Activated T-helper 1 cell treated with Interleukin-2 at 50 U/mL for 16 hours (primary cell): ENCODE measurements at regions not wholly inside any gene's neighbourhood (a gene's known extent, or its start where the extent isn't known, plus 50 kb on each side); places are given as distances from the start of the nearest gene placed in this dataset.

ENCODE experiments used
- DNase-seq: peaks from one replicate; pipeline ENCODE4 v3.0.0-alpha.2; 2020; ENCODE audit warnings: low read depth

DNA sequence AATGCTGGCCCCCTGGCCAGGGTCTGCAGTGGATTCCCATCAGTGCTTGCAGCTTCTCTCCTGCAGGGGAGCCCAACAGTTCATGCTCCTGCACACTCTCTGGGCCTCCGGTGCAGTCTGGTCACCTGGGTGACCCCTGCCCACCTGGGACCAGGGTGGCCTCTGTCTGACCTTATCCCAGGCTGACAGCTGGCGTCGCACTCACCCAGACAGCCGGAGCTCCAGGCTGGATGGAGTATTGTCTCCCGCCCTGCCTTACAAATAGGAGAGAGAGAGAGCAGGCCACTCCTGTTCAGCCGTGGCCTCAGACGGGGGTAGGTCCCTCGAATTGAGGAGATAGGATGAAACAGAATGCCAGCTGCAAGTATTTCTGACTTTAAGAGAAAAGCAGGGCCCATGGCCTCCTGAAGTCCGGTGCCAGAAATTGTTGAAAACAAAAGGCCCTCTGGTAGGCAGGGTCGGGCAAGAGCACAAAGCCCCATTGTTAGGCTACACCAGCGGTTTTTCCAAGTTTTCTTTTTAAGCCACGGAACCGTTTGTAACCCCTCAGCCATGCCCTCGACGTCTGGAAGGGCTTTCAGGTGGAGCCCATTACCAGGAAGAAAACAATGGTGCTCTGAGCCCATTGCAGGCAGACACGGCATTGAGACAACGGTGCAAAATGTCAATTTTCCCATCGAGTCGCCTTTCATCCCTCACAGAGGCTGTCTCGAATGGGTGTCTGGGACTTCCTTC is 258.4 kb downstream of the BCL11A start:
- no peak for DNase-seq

- no peak for DNase-seq
These were observed 261.2 kb downstream of the BCL11A start for GRCh38 chr2:60292242-60292641.

- DNase-seq, result no peak
These were observed 262.9 kb downstream of the BCL11A start for GRCh38 chr2:60290509-60290908.

GRCh38 chr2:60285626-60286316 is 267.7 kb downstream of the BCL11A start:
- no peak for DNase-seq

DNA sequence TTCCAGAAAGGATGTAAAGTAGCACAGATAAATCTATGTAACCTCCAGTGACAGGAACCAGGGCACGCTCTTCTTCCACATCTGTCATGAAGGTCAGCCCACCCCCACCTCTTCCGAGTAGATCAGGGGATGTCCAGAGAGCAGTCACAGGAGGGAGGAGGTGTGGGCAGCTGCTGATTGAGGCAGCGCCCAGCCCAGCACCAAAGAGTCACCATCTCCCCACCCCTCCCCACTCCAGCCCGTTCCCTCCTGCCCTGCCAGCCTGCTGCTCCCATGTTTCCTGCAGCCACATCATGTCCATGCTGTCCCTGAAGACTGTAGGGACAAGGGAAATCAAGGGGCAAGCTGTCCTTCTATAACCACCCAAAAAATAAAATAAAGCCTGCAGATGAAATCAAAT is 269.8 kb downstream of the BCL11A start:
- no peak for DNase-seq

DNA sequence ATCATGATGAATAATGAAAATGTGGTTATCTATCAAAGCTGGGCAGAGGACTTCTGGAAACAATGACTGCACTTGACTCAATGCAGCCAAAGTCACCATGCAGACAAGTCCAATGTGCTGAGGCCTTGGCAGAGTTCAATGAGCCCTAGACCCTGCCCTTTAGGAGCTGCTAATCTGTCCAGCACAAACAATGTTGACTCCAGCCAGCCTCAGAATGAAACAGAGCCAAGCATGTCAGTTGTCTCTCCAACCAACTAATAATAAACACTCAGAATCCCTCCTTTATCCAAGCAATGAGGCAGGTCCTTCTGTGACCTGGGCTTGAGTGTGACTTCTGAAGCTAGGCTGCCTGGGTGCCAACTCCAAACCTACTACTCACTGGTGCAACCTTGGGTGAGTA is 270.6 kb downstream of the BCL11A start:
- no peak for DNase-seq

- DNase-seq, result no peak
These were observed 271.7 kb downstream of the BCL11A start for GRCh38 chr2:60281730-60282129.

GRCh38 chr2:60280238-60280637 is 273.2 kb downstream of the BCL11A start:
- DNase-seq, result no peak

DNA sequence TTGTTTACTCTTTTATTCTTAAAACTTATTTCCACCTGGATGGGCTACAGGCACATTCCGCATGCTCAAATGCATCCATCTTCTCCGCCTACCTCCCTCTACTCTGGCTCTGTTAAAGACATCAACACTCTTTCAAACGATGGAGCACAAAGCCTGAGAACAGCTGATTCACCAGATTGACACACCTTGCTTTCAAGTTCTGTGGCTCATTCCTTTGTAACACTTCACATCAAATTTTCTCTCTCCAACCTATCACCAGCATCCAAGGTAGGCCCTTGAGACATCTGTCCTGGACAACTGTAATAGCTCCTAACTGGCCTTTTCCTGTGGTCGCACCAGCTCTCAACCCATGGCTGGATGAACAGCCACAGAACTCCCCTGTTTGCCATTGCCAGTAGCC is 274.5 kb downstream of the BCL11A start:
- DNase-seq, result no peak

GRCh38 chr2:60275958-60276357 is 277.5 kb downstream of the BCL11A start:
- DNase-seq, result no peak

DNA sequence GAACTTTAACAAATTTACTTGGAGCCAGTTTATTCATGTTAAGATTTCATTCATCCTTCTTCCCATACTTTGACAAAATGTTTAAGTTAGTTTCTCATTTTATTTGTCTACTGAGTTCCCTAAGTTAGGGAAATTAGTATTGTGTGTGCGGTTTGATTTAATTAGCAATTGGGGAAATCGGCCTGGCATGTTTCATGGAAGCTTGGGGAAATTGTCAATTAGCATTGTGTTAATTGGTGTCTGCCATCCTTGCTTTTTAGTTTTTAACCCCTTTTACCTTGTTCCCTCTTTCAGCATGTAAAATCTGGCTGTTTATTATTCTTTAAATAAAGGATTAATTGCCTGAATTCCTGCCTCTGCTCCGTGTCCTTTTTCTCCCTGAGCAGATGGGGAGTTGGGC is 279.6 kb downstream of the BCL11A start:
- no peak for DNase-seq

DNA sequence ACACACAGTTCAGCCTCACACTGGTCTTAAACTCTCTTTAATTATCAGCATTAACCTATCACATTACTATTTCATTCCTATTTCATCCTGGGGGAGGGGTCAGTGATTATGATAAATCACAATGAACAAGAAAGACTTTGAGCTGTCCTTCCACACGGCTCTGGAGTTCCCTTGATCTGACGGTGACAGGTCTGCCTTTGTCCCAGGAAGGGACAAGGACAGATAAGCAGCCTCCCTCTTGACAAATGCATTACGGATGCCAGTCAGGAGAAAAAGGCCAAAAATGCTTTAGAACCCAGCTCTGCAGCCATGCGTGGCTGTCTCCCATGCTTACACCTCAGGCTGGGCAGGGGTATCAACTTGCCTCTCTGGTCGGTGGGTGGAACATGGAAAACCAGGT is 281.7 kb downstream of the BCL11A start:
- DNase-seq, result no peak

GRCh38 chr2:60271131-60271530 is 282.3 kb downstream of the BCL11A start:
- DNase-seq, result no peak

DNA sequence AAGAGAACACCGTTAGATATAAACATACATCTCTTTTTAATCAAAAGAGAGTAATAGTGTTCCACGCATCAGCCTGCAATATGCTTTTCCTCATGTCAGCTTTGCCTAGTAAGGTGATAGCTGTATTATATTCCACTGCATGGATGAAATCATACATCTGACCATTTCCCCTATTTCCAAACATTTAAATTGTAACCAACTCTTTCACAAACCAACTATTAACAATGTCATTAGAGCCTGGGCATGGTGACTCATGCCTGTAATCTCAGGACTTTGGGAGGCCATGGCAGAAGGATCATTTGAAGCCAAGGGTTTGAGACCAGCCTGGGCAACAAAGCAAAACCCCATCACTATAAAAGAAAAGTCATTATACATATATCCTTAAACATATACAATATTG is 284.8 kb downstream of the BCL11A start:
- DNase-seq, result no peak

GRCh38 chr2:60268032-60268431 is 285.4 kb downstream of the BCL11A start:
- no peak for DNase-seq

DNA sequence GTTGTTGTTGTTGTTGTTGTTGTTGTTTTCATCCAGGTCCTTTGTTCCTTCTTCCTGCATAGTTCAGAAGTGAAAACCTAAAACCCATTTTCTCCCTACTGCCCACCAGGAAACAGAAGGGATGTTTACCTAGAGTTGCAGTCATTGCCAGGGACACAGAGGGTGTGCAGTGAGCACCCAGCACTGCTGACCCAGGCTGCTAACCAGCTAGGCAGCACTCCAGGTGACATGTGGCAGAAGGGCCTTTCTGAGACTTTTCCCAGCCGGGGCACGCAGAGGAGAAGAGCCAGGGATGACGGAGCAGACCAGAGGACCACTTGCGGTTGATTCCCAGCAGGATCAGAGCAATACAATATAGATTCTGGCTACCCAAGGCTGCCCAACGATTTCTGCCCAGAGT is 286.3 kb downstream of the BCL11A start:
- DNase-seq, result no peak

GRCh38 chr2:60262178-60262577 is 291.3 kb downstream of the BCL11A start:
- no peak for DNase-seq

GRCh38 chr2:60260639-60261296 is 292.7 kb downstream of the BCL11A start:
- no peak for DNase-seq

GRCh38 chr2:60259781-60260180 is 293.7 kb downstream of the BCL11A start:
- DNase-seq, result no peak

GRCh38 chr2:60252581-60253150 is 300.8 kb downstream of the BCL11A start:
- no peak for DNase-seq

DNA sequence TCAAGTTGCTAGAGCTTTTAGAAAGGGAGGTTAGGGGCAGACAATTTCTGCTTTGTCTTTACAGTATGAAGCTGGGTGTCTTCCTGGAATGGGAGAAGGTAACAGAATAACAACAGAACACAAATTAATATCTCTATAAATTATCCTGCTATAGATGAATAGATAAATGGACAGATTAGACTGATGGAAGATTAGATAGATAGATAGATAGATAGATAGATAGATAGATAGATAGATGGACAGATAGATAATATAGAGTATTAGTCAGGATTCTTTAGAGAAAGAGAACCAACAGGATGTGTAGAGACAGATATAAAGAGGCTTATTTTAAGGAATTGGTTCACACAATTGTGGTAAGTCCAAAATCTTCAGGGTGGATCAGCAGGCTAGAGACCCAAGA is 302.2 kb downstream of the BCL11A start:
- DNase-seq, result no peak

GRCh38 chr2:60249879-60250278 is 303.6 kb downstream of the BCL11A start:
- no peak for DNase-seq

DNA sequence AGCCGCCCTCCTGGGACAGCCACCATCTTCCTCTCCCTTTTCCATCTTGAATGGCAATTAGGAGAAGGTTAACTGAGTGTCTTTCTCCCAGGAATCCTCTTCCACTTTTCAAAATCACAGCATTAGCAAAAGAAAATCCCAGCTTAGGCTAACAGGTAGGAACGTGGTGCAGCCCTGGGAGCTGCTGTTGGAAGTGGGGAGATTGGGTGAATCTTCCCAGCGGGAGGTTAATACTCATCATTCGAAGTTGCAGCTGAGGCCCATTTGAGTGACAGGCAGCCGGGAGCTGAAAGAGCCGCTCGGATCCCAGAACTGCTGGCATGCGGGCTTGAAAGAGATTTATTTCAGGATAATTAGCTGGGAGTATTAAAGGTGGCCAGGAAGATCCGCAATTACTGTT is 306.0 kb downstream of the BCL11A start:
- no peak for DNase-seq
